WERI-Rb-1 (cell line): ENCODE measurements at regions not wholly inside any gene's neighbourhood (a gene's known extent, or its start where the extent isn't known, plus 50 kb on each side); places are given as distances from the start of the nearest gene placed in this dataset.

Experiments used
- DNase-seq: peaks from one replicate; pipeline ENCODE4 v3.0.0-alpha.2; 2020
- H3K27ac ChIP-seq: fragments of 250-450 bp; sonication (Bioruptor Pico); 2 replicates; pipeline ENCODE4 v1.5.1; 2020; ENCODE audit warnings: mild to moderate bottlenecking, moderate library complexity
- H3K27me3 ChIP-seq: fragments of 250-450 bp; sonication (Bioruptor Pico); 2 replicates; pipeline ENCODE4 v1.5.1; 2021; ENCODE audit warnings: mild to moderate bottlenecking, low read depth, moderate library complexity; ENCODE audit not compliant: insufficient read depth, severe bottlenecking
- H3K36me3 ChIP-seq: fragments of 250-450 bp; sonication (Bioruptor Pico); 2 replicates; pipeline ENCODE4 v1.5.1; 2020; ENCODE audit warnings: mild to moderate bottlenecking, moderate library complexity
- H3K4me3 ChIP-seq: 2 replicates; pipeline ENCODE4 v1.5.1; 2011; ENCODE audit warnings: low read depth, mild to moderate bottlenecking, control low read depth, low read length
- H3K9me3 ChIP-seq: fragments of 250-450 bp; sonication (Bioruptor Pico); 2 replicates; pipeline ENCODE4 v1.5.1; 2021; ENCODE audit warnings: mild to moderate bottlenecking, moderate library complexity; ENCODE audit not compliant: severe bottlenecking
- CTCF ChIP-seq: IDR thresholded peaks from 2 replicates; pipeline ENCODE4 v1.5.1; 2011; ENCODE audit warnings: low read depth, mild to moderate bottlenecking, control low read depth, inconsistent platforms, low read length

- TF ChIP-seq CTCF, result no peak
- H3K27me3 ChIP-seq, result no peaks in the 10 kb centered on the region
Observed at GRCh38 chr5:44660251-44660650, 148.5 kb upstream of the MRPS30 start.

GRCh38 chr5:44659334-44659733, 149.4 kb upstream of the MRPS30 start:
- no peak for DNase-seq
- Histone ChIP-seq H3K36me3 (no peaks in the 10 kb centered on the region), H3K27ac (no peak overlapping the region), H3K9me3 (peaks cover 18% of the 10 kb centered on the region), H3K27me3 (no peaks in the 10 kb centered on the region), H3K4me3 (no peak overlapping the region)
- no peak for TF ChIP-seq CTCF

More at GRCh38 chr5:44660251-44660650, 148.5 kb upstream of the MRPS30 start:
- Histone ChIP-seq H3K4me3 (no peak overlapping the region), H3K27ac (no peak overlapping the region), H3K9me3 (peaks cover 12% of the 10 kb centered on the region), H3K36me3 (no peaks in the 10 kb centered on the region)
- DNase-seq, result no peak

- Histone ChIP-seq H3K36me3 (no peaks in the 10 kb centered on the region), H3K27me3 (no peaks in the 10 kb centered on the region), H3K4me3 (no peak overlapping the region), H3K27ac (peak overlapping the region; percentile 59), H3K9me3 (peaks cover 19% of the 10 kb centered on the region)
- peak; percentile 34 for DNase-seq
- TF ChIP-seq CTCF, result no peak
Observed at GRCh38 chr5:44652674-44653073, 156.1 kb upstream of the MRPS30 start.

GRCh38 chr5:44646016-44646415, 162.7 kb upstream of the MRPS30 start:
- H3K27ac ChIP-seq, result peak overlapping the region; percentile 77
- peak; percentile 88 for DNase-seq
- H3K9me3 ChIP-seq, result peaks cover 3% of the 10 kb centered on the region
- H3K27me3 ChIP-seq, result no peaks in the 10 kb centered on the region
- peak overlapping the region; percentile 7; the same call in 1 of the 2 replicates for H3K4me3 ChIP-seq
- no peaks in the 10 kb centered on the region for H3K36me3 ChIP-seq
- no peak for TF ChIP-seq CTCF

GRCh38 chr5:44645502-44645901, 163.2 kb upstream of the MRPS30 start:
- Histone ChIP-seq H3K4me3 (peak overlapping the region; percentile 7; the same call in 1 of the 2 replicates), H3K9me3 (peaks cover 4% of the 10 kb centered on the region), H3K27me3 (no peaks in the 10 kb centered on the region), H3K36me3 (no peaks in the 10 kb centered on the region), H3K27ac (peak overlapping the region; percentile 77)
- no peak for DNase-seq
- TF ChIP-seq CTCF, result no peak

GRCh38 chr5:44644628-44645027, 164.1 kb upstream of the MRPS30 start:
- Histone ChIP-seq H3K4me3 (no peak overlapping the region), H3K27me3 (no peaks in the 10 kb centered on the region), H3K9me3 (peaks cover 4% of the 10 kb centered on the region), H3K27ac (peak overlapping the region; percentile 77), H3K36me3 (no peaks in the 10 kb centered on the region)
- TF ChIP-seq CTCF, result no peak
- DNase-seq, result no peak
